H9 (cell line): ENCODE measurements at regions not wholly inside any gene's neighbourhood (a gene's known extent, or its start where the extent isn't known, plus 50 kb on each side); places are given as distances from the start of the nearest gene placed in this dataset.

ENCODE experiments used
- DNase-seq: peaks from one replicate; pipeline ENCODE4 v3.0.0-alpha.2; 2017
- H2AFZ ChIP-seq: one replicate; pipeline ENCODE4 v1.6.1; 2013; ENCODE audit warnings: mild to moderate bottlenecking, low read length, control low read depth, moderate library complexity
- H2AK5ac ChIP-seq: 2 replicates; pipeline ENCODE4 v1.6.1; 2013; ENCODE audit warnings: low read length, control low read depth, mixed read lengths; ENCODE audit not compliant: insufficient read length
- H2BK120ac ChIP-seq: one replicate; pipeline ENCODE4 v1.6.1; 2013; ENCODE audit warnings: low read depth, mild to moderate bottlenecking, low read length, control low read depth, inconsistent platforms; ENCODE audit not compliant: poor library complexity, severe bottlenecking
- H2BK12ac ChIP-seq: 2 replicates; pipeline ENCODE4 v1.6.1; 2013; ENCODE audit warnings: low read length, control low read depth, mixed read lengths, low read depth; ENCODE audit not compliant: insufficient read length
- H2BK15ac ChIP-seq: 2 replicates; pipeline ENCODE4 v1.6.1; 2013; ENCODE audit warnings: low read depth, low read length, control low read depth
- H2BK20ac ChIP-seq: one replicate; pipeline ENCODE4 v1.6.1; 2013; ENCODE audit warnings: low read depth, mild to moderate bottlenecking, low read length, control low read depth, inconsistent platforms; ENCODE audit not compliant: poor library complexity, severe bottlenecking
- H2BK5ac ChIP-seq: 2 replicates; pipeline ENCODE4 v1.6.1; 2013; ENCODE audit warnings: low read length, control low read depth, mixed read lengths; ENCODE audit not compliant: insufficient read length
- H3K14ac ChIP-seq: 2 replicates; pipeline ENCODE4 v1.6.1; 2013; ENCODE audit warnings: low read length, control low read depth; ENCODE audit not compliant: insufficient read depth
- H3K18ac ChIP-seq: 2 replicates; pipeline ENCODE4 v1.6.1; 2013; ENCODE audit warnings: low read depth, mild to moderate bottlenecking, mixed read lengths, low read length, control low read depth; ENCODE audit not compliant: insufficient read length
- H3K23ac ChIP-seq: 2 replicates; pipeline ENCODE4 v1.6.1; 2013; ENCODE audit warnings: low read length, control low read depth, mixed read lengths, low read depth; ENCODE audit not compliant: insufficient read length
- H3K23me2 ChIP-seq: 2 replicates; pipeline ENCODE4 v1.6.1; 2013; ENCODE audit warnings: low read depth, mild to moderate bottlenecking, mixed read lengths, low read length, control low read depth; ENCODE audit not compliant: insufficient read length, poor library complexity, severe bottlenecking
- H3K27ac ChIP-seq: 2 replicates; pipeline ENCODE4 v1.5.1; 2013; ENCODE audit warnings: low read length, control low read depth, mixed read lengths, low read depth; ENCODE audit not compliant: insufficient read length
- H3K27me3 ChIP-seq: 2 replicates; pipeline ENCODE4 v1.6.1; 2013; ENCODE audit warnings: low read length, control low read depth, inconsistent platforms; ENCODE audit not compliant: insufficient read depth
- H3K4ac ChIP-seq: 2 replicates; pipeline ENCODE4 v1.6.1; 2013; ENCODE audit warnings: low read depth, mild to moderate bottlenecking, control low read depth, inconsistent platforms, low read length, moderate library complexity
- H3K4me1 ChIP-seq: 2 replicates; pipeline ENCODE4 v1.6.1; 2013; ENCODE audit warnings: low read length, control low read depth, inconsistent platforms; ENCODE audit not compliant: insufficient read depth
- H3K4me2 ChIP-seq: 2 replicates; pipeline ENCODE4 v1.6.1; 2013; ENCODE audit warnings: low read length, control low read depth, mixed read lengths; ENCODE audit not compliant: insufficient read length, insufficient read depth
- H3K56ac ChIP-seq: 2 replicates; pipeline ENCODE4 v1.6.1; 2013; ENCODE audit warnings: low read depth, mild to moderate bottlenecking, mixed read lengths, low read length, control low read depth; ENCODE audit not compliant: insufficient read length
- H3K79me1 ChIP-seq: 2 replicates; pipeline ENCODE4 v1.6.1; 2013; ENCODE audit warnings: low read depth, mild to moderate bottlenecking, moderate library complexity, low read length, control low read depth, inconsistent platforms; ENCODE audit not compliant: insufficient read depth, poor library complexity, severe bottlenecking
- H3K79me2 ChIP-seq: 2 replicates; pipeline ENCODE4 v1.6.1; 2013; ENCODE audit warnings: low read length, control low read depth, inconsistent platforms; ENCODE audit not compliant: insufficient read depth
- H3K9ac ChIP-seq: 2 replicates; pipeline ENCODE4 v1.6.1; 2013; ENCODE audit warnings: low read length, control low read depth, mixed read lengths; ENCODE audit not compliant: insufficient read length; ENCODE audit errors: extremely low read depth
- H3K9me3 ChIP-seq: one replicate; pipeline ENCODE4 v1.6.1; 2013; ENCODE audit warnings: low read depth, low read length, inconsistent platforms; ENCODE audit not compliant: control insufficient read depth
- H3T11ph ChIP-seq: one replicate; pipeline ENCODE4 v1.6.1; 2013; ENCODE audit warnings: mild to moderate bottlenecking, low read length, control low read depth, inconsistent platforms
- H4K20me1 ChIP-seq: one replicate; pipeline ENCODE4 v1.6.1; 2013; ENCODE audit not compliant: control insufficient read depth, insufficient read length, insufficient read depth
- H4K5ac ChIP-seq: 2 replicates; pipeline ENCODE4 v1.6.1; 2013; ENCODE audit warnings: low read depth, mild to moderate bottlenecking, mixed read lengths, low read length, control low read depth; ENCODE audit not compliant: insufficient read length
- H4K8ac ChIP-seq: replicated peaks from 2 replicates; pipeline ENCODE4 v1.6.1; 2013; ENCODE audit warnings: low read length, control low read depth, mixed read lengths, low read depth; ENCODE audit not compliant: insufficient read length
- H4K91ac ChIP-seq: 2 replicates; pipeline ENCODE4 v1.6.1; 2013; ENCODE audit warnings: low read depth, mild to moderate bottlenecking, moderate library complexity, mixed read lengths, low read length, control low read depth; ENCODE audit not compliant: insufficient read length
- H3K27ac Mint-ChIP-seq, 3 experiments: 2 replicates in 2 of 3; 3 replicates in 1 of 3; pipeline ENCODE4 v1.8.0; 2020 to 2021; ENCODE audit warnings: mixed read lengths in 3 of 3, mild to moderate bottlenecking in 1 of 3, moderate library complexity in 1 of 3
- H3K27me3 Mint-ChIP-seq: 2 replicates; pipeline ENCODE4 v1.8.0; 2021; ENCODE audit warnings: low read depth, mild to moderate bottlenecking, moderate library complexity, mixed read lengths
- H3K36me3 Mint-ChIP-seq, 3 experiments: 2 replicates in 2 of 3; 3 replicates in 1 of 3; pipeline ENCODE4 v1.8.0; 2020 to 2021; ENCODE audit warnings: low read depth in 3 of 3, mixed read lengths in 3 of 3; ENCODE audit not compliant: insufficient read depth in 1 of 3
- H3K4me1 Mint-ChIP-seq, 2 experiments: 2 replicates each; pipeline ENCODE4 v1.8.0; 2020; ENCODE audit warnings: mixed read lengths in 2 of 2
- H3K4me3 Mint-ChIP-seq, 2 experiments: 2 replicates in 1 of 2; 3 replicates in 1 of 2; pipeline ENCODE4 v1.8.0; 2020 to 2021; ENCODE audit warnings: mild to moderate bottlenecking in 2 of 2, mixed read lengths in 2 of 2, moderate library complexity in 1 of 2
- H3K9me3 Mint-ChIP-seq, 2 experiments: 2 replicates in 1 of 2; 3 replicates in 1 of 2; pipeline ENCODE4 v1.8.0; 2020; ENCODE audit warnings: mild to moderate bottlenecking in 2 of 2, mixed read lengths in 2 of 2, moderate library complexity in 1 of 2
- CTCF ChIP-seq: fragments of 200-600 bp; sonication (generic); conservative IDR thresholded peaks from 3 replicates; pipeline ENCODE4 v1.8.0; 2021; ENCODE audit warnings: antibody characterized with exemption, mild to moderate bottlenecking
- WGBS: extraction: QIAGEN DNeasy Blood & Tissue Kit; methylation state at CpG from one replicate; pipeline ENCODE4 v1.1.7; 2013; ENCODE audit warnings: missing lambda C conversion rate, low lambda C conversion rate, mixed read lengths; ENCODE audit not compliant: insufficient read length; ENCODE audit errors: extremely low coverage; 5-methylcytosine and 5-hydroxymethylcytosine counted together

GRCh38 chr3:35992041-35992440 is 352.7 kb downstream of the ARPP21 start:
- H3K4ac ChIP-seq, result no peak overlapping the region
- H3K23me2 ChIP-seq, result no peaks in the 10 kb centered on the region
- H3K4me1 Mint-ChIP-seq, result no peaks in the 10 kb centered on the region
- H2BK15ac ChIP-seq, result no peak overlapping the region
- H3K27ac ChIP-seq, result no peak overlapping the region
- H3K9me3 ChIP-seq, result no peaks in the 10 kb centered on the region
- H3T11ph ChIP-seq, result no peak overlapping the region
- WGBS, result no CpG with 5 or more reads among the region's 2 CpGs
- H2BK20ac ChIP-seq, result no peak overlapping the region
- no peak overlapping the region for H4K5ac ChIP-seq
- H3K4me2 ChIP-seq, result no peak overlapping the region
- H3K36me3 Mint-ChIP-seq, result no peaks in the 10 kb centered on the region; a peak in 1 of 7 replicates
- no peak overlapping the region for H4K8ac ChIP-seq
- no peak overlapping the region for H2AK5ac ChIP-seq
- peaks cover 0 to 4% of the 10 kb centered on the region in 2 experiments; a peak in 3 of 5 replicates for H3K9me3 Mint-ChIP-seq
- TF ChIP-seq CTCF, result no peak
- no peak overlapping the region for H4K91ac ChIP-seq
- no peaks in the 10 kb centered on the region for H4K20me1 ChIP-seq
- H2BK12ac ChIP-seq, result no peak overlapping the region
- no peaks in the 10 kb centered on the region for H3K27me3 Mint-ChIP-seq
- H3K9ac ChIP-seq, result no peak overlapping the region
- no peaks in the 10 kb centered on the region for H3K79me1 ChIP-seq
- no peak overlapping the region for H3K23ac ChIP-seq
- DNase-seq, result no peak
- H3K27me3 ChIP-seq, result no peaks in the 10 kb centered on the region
- no peak overlapping the region for H2AFZ ChIP-seq
- H2BK5ac ChIP-seq, result no peak overlapping the region
- no peak overlapping the region for H3K56ac ChIP-seq
- H3K4me3 Mint-ChIP-seq, result no peak overlapping the region
- H2BK120ac ChIP-seq, result no peak overlapping the region
- H3K4me1 ChIP-seq, result no peaks in the 10 kb centered on the region
- H3K27ac Mint-ChIP-seq, result no peak overlapping the region
- no peak overlapping the region for H3K18ac ChIP-seq
- no peaks in the 10 kb centered on the region for H3K79me2 ChIP-seq
- no peak overlapping the region for H3K14ac ChIP-seq
